ENCODE measurements at regions not wholly inside any gene's neighbourhood (a gene's known extent, or its start where the extent isn't known, plus 50 kb on each side); places are given as distances from the start of the nearest gene placed in this dataset.
"Not testable (repeated sequence)": the region's sequence is repeated elsewhere in the genome, so short reads cannot be mapped to it uniquely, and the experiment has no call there.

- no peak for DNase-seq
Measured at GRCh38 chr3:171915275-171915674, 72.1 kb downstream of the TMEM212 start.

GRCh38 chr3:171916888-171917287 is 73.7 kb downstream of the TMEM212 start:
- no peak for DNase-seq

GRCh38 chr3:171922629-171923028 is 79.5 kb downstream of the TMEM212 start:
- DNase-seq: not testable (repeated sequence)

- DNase-seq: not testable (repeated sequence)
Measured at GRCh38 chr3:171923668-171924067, 80.5 kb downstream of the TMEM212 start.

- not testable (repeated sequence) for DNase-seq
Measured at GRCh38 chr3:171924864-171925263, 81.7 kb downstream of the TMEM212 start.

GRCh38 chr3:171932153-171932611 is 89.0 kb downstream of the TMEM212 start:
- DNase-seq: no peak

GRCh38 chr3:171933441-171933840 is 90.3 kb downstream of the TMEM212 start:
- no peak for DNase-seq

GRCh38 chr3:171935261-171936123 is 92.3 kb downstream of the TMEM212 start:
- no peak for DNase-seq

- DNase-seq: no peak
Measured at GRCh38 chr3:171936191-171936841, 93.2 kb downstream of the TMEM212 start.

GRCh38 chr3:171939578-171939977 is 96.4 kb downstream of the TMEM212 start:
- no peak for DNase-seq

- no peak for DNase-seq
Measured at GRCh38 chr3:171940151-171940649, 97.1 kb downstream of the TMEM212 start.

- no peak for DNase-seq
Measured at GRCh38 chr3:171943262-171944117, 95.9 kb upstream of the FNDC3B start.

- no peak for DNase-seq
Measured at GRCh38 chr3:171944118-171945016, 95.0 kb upstream of the FNDC3B start.

GRCh38 chr3:171948674-171949073 is 90.7 kb upstream of the FNDC3B start:
- no peak for DNase-seq

- no peak for DNase-seq
Measured at GRCh38 chr3:171949554-171949953, 89.8 kb upstream of the FNDC3B start.

GRCh38 chr3:171950373-171950772 is 89.0 kb upstream of the FNDC3B start:
- DNase-seq: no peak

- DNase-seq: no peak
Measured at GRCh38 chr3:171951597-171951996, 87.8 kb upstream of the FNDC3B start.

GRCh38 chr3:171953301-171954022 is 85.9 kb upstream of the FNDC3B start:
- no peak for DNase-seq

GRCh38 chr3:171954690-171955383 is 84.5 kb upstream of the FNDC3B start:
- DNase-seq: no peak

GRCh38 chr3:171955598-171955997 is 83.8 kb upstream of the FNDC3B start:
- DNase-seq: no peak
